GM10266 (cell line): ENCODE measurements at regions not wholly inside any gene's neighbourhood (a gene's known extent, or its start where the extent isn't known, plus 50 kb on each side); places are given as distances from the start of the nearest gene placed in this dataset.

Experiments
- DNase-seq: peaks from one replicate; pipeline ENCODE4 v3.0.0; 2012; ENCODE audit errors: extremely low spot score
- TF ChIP-seq, protein P1 (sequence below): IDR thresholded peaks from 2 replicates; pipeline ENCODE4 v1.5.1; 2012; ENCODE audit warnings: mild to moderate bottlenecking, low read depth; ENCODE audit not compliant: control insufficient read depth, insufficient read depth; ENCODE audit errors: missing control alignments

DNA sequence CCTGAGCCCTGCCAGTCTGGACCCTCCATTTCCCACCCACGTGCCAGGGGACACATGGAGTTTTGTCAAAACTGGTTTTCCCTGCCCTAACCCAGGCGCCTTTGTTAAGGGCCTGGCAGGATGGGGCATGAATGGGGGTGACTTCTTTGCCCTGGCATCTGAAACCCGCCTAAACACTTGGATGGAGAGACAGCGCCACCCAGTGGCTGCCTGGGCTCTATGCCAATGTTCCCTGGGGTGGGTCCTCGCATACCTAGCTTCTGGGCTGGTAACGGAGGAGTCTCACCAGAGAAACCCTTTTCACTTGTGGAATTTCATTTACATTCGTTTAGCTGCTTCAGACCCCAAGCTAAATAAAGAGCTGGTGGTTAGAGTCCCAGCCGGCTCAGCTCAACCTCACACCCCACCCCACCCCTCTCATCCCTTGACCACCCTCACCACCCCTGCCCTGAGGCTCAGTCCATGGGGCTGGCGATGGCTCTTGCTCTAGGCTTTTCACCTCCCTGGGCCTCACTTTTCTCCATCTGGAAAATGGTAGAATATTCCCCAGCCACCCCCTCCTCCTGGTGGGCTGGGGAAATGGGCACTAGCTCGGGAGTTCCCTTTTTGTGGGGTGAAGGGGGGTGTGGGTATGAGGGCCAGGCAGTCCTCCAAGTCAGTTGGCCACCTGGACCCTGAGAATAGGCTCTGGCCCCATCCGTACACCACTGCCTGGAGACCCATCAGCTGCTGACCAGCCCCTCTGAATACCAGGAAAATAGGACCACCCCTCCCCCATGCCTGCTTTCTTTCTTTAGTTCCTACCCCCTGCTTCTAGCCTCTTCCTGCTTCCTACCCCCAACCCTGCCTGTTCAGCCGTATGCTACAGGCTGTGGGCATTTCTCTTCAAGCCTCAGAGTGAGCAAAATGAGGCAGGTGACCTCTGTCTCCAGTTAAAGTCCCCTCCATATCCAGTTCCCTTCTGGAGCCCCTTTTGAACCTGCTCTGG is 57.1 kb upstream of the PJA1 start:
- peak; percentile 56 for DNase-seq
- TF ChIP-seq, protein P1, sequence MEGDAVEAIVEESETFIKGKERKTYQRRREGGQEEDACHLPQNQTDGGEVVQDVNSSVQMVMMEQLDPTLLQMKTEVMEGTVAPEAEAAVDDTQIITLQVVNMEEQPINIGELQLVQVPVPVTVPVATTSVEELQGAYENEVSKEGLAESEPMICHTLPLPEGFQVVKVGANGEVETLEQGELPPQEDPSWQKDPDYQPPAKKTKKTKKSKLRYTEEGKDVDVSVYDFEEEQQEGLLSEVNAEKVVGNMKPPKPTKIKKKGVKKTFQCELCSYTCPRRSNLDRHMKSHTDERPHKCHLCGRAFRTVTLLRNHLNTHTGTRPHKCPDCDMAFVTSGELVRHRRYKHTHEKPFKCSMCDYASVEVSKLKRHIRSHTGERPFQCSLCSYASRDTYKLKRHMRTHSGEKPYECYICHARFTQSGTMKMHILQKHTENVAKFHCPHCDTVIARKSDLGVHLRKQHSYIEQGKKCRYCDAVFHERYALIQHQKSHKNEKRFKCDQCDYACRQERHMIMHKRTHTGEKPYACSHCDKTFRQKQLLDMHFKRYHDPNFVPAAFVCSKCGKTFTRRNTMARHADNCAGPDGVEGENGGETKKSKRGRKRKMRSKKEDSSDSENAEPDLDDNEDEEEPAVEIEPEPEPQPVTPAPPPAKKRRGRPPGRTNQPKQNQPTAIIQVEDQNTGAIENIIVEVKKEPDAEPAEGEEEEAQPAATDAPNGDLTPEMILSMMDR = peak; percentile 45

DNA sequence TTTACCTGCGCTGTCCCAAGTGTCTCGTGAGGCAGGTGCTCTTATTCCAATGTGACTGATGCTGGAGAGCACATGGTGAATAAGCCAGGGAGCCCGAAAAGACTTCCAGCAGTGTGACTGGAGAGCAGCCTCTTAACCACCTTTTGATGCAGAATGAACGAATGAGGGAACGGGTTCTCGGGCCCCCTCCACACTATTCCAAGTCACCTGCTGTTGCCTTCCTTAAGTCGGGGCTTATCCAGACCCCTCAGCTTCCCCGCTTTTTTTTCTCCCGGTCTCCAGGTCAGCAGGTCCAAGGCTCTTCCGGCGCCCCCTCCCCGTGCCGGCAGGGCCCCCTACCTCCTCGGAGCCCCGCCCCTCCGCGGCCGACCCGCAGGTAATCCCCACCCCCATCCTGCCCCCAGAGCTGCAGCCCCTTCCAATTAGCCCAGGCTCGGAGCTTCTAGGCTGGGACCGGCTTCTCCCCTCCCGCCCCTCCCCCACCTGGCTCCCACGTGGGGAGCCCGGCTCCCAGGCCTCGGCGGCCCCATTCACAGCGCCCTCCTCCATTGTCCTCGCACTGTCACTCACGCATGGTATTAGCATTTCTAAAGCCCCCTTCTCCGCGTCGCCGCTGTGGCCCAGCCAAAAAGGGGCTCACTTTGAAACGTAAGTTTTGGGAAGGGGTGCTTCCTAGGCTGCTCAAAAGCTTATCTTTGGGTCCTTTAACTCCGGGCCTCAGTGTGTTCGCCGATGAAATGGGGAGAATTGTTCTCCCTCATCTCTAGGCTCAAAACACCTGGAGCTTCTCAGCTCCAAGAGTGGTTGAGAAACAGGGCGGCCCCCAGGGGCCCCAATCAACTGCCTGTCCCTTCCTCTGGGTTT is 56.2 kb upstream of the PJA1 start:
- DNase-seq = no peak
- TF ChIP-seq, protein P1 = no peak

DNA sequence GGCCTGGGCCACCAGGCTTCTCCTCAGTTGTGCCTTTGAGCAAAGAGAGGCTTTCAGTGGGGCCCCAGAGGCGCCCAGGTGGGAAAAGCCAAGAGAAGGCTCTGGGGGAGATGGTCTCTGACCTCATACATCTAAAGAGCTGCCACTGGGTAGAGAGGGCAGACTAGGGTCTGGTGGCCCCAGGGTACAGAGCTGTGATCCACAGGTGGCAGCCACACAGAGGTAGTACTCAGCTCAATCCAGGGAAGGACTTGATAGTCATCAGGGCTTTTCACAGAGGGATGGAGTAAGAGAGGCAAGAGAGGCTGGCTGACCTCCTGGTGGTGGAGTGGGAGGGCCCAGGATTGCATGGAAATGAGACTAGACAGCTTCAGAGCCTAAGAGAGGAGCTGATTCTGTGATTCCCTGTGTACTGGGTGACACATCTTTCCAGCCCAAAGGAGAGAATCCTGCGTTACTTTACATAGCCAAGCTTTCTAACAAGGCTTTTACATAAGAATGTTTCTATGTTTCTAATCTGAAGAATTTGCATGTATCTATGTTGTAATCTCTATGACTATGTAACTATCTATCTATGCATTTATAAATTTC is 53.2 kb upstream of the PJA1 start:
- no peak for DNase-seq
- TF ChIP-seq, protein P1 = no peak

DNA sequence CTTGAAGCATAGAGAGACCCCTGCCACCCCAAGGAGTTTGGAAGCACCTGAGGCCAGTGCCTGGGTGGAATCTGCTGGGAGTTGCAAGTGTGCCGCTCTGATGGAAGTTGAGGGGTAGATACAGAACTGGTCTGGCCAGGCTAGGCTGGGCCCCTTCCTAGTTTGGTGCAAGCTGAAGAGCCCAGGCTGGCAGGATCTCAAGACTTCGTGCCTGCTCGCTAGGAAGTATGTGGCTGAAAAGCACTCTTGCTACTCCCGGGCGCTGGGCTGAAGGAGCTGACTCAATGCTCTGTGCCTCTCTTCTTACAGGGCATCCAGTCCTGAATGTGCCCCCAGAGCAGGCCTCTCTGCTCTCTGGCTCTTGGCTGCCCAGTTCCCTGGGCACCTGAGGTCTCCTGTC is 51.7 kb upstream of the PJA1 start:
- DNase-seq = no peak
- TF ChIP-seq, protein P1 = no peak

DNA sequence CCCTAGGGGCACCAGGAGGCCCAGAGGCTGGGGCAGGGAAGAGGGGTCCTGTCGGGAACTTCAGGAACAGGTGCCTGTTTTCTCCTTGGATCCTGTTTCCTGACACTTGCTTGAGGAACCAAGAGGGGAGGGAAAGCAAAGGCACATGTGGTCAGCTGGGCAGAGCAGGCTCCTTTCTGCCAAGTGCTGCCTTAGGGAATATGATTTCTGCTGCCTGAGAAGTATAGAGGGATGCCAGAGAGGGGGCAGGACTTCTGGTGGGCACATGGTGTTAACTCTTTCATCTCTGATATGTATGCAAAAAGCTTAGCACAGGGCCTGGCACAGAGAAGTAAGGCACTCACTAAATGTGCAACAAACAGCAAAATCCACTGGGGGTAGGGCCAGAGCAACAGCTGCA is 51.2 kb upstream of the PJA1 start:
- no peak for DNase-seq
- TF ChIP-seq, protein P1 = no peak

DNA sequence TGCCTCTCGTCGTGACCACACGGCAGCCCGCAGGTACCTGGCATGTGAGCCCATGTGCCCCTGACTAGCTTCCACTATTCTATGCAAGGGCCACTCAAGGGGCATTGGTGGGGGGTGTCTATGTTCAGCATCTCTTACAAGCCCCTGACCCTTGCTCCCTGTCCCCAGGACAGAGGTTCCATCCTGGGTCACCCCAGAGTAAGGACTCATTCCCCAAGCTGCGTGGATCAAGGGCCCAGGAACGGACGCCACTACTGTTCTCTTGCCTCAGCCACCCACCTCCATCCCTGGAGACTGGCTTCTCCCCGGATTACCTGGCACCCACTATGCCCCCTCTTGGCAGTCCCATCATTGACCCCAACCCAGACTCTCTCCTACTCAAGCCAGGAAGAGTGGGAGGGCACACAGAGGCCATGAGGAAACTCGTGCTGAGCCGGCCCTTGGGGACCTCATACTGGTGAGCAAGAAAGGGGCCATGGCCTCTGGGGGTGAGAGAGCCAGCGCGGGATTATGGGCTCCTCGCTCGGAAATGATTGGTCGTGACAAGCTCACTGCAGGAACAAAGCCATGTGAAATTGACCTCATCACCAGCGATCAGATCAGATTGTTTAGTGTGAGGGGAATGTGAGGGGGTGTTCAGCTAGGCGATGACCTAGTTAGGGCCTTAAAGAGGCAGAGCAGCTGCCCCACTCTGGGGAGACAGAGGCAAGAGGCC is 50.1 kb upstream of the PJA1 start:
- no peak for DNase-seq
- TF ChIP-seq, protein P1 = no peak
